Stimulated activated CD8-positive, alpha-beta memory T cell treated with anti-CD3 and anti-CD28 coated beads, Interleukin-2, amount 100 ng/mL, for 1 hour (primary cell): ENCODE measurements at regions not wholly inside any gene's neighbourhood (a gene's known extent, or its start where the extent isn't known, plus 50 kb on each side); places are given as distances from the start of the nearest gene placed in this dataset.

ENCODE experiments used
- DNase-seq, 2 donors: peaks; one replicate each; pipeline ENCODE4 v3.0.0-alpha.2; 2020; ENCODE audit warnings: low read depth in 2 of 2

DNA sequence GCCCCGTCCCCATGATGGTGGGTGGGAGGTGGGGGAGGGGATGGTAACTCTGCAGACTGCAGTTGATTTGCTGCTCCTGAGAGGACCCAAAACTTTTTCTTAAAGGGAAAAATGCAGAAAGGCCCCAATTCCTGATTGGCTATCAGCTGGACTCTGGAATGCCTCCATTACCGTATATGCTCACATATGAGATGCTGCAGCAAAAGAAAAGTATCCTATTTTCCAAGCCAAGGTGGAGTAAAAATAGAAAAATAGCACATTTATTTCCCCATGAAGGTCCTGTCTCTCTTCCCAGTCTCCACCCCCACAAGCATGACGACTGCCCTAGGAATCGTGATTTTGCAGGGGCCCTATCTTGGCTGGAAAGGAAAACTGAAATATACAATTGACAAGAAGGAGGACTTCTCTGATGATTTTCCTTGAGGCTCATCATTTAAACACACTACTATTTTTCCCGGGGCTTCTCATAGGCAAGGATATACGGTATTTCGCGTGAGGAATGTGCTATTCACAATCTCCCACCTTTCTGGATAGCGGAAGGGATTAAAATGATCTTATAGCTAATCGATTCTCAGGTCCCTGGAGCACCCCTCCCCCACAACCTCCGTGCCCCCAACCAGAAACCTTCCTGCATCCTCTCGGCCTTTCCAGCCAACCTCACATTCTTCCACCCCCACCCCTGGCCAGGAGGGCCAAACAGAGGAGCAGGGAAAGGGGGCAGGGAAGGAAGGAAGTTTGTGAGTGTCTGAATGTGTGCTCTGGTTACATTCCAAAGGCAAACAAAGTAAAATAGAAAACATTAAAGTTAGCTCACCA lies 138.9 kb upstream of the CCND2 start:
- DNase-seq = no peak

DNA sequence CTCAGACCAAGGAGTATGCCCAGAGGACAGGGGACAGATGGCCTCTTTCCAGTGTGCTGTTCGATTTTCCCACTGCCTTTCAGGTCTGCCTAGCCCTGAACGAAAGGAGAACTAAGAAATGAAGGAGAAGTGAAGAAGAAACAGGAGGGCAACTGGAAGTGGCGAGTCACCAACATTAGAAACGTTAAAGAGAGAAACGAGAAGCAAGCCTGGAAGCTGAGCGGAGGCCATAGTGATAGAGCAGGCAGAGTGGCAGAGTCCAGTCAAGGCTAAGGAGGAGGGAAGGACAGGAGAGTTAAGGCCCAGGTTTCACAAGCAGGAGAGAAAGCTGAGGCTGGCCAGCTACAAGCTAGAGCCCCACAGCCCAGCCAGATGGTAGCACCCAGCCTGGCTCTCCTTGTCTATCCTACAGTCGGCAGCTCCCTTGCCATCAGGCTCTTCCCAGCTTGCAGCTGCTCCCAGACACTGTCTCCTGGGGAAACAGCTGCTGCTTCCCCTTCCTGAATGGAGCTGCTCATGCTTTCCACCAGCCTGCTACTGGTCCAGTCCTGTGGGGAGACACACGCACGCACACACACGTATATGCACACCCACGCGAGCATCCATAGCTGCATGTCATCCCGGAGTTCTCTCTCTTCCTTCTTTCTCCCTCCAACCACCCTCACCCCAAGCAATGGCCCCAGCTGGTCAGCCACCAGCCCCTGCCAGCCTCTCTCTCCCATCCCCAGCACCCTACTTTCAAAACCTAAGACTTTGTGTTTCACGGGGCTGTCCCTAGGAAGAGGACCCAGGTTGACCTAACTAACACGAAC lies 139.7 kb upstream of the CCND2 start:
- no peak for DNase-seq

DNA sequence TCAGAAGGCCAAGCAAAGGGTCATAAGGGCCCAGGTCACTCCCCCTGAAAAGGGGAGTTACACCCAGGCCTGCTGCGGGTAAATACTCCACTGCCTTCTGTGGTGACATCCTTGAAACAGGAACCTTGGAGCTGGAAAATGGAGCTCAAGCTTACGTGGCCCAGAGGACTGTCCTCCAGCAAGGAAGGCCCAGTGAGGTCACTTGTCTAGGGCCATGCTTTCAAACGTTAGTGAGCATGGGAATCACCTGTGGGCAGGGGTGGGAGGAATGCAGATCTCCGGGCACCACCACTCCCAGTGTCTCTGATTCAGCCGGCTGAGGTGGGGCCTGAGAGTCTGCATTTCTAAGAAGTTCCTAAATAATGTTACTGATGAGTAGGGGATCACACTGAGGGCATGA lies 140.5 kb upstream of the CCND2 start:
- no peak for DNase-seq

DNA sequence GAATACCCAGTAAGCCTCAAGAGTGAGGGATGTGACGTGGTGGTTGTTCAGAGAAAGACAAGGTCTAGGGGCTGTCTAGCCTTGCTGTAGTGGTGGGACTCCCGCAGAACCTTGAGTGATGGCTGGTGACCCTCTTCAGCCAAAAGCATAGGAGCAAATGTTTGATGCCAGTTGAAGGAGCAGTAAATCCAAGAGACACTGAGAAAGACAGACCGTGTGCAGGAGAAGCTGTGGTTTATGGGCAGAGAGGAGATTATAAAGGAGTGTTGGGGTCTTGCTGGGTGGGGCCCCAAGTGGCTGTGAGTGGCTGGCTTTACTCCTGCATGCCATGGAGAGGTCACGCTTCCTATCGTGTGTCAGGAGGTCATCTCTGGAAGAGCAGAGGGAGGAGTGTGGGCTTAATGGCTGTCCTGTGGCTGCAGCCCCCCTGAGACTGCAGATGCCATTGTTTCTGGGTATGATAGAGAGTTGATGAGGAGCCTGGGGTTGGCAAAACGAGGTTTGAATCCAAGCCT lies 152.0 kb upstream of the CCND2 start:
- DNase-seq = no peak

DNA sequence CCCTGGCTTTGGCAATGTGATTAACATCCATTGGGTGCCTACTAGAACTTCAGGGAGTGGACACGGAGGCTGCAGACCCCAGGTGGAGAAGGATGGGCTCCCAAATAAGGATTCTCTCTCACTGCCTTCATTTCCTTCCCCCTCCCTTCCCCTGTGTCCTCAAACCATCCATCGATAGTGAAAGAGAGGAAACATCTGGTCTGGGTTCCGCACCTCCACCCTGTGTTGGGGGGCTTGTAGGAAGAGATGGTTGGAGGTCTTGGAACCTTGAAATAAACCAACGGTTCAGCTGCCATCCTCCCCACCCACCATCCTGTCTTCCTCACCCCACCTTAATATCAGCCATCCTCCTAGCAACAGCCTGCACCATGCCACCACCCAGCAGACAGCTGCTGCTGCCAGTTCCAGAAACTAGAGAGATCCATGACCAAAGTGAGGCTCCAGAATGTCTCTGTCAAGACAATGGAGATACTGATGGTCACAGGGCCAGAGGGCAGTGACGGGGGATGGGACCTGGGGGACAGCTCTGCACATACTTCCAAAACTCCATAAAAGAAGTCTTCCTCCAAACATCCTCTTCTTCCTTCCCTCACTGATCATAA lies 153.1 kb upstream of the CCND2 start:
- no peak for DNase-seq

DNA sequence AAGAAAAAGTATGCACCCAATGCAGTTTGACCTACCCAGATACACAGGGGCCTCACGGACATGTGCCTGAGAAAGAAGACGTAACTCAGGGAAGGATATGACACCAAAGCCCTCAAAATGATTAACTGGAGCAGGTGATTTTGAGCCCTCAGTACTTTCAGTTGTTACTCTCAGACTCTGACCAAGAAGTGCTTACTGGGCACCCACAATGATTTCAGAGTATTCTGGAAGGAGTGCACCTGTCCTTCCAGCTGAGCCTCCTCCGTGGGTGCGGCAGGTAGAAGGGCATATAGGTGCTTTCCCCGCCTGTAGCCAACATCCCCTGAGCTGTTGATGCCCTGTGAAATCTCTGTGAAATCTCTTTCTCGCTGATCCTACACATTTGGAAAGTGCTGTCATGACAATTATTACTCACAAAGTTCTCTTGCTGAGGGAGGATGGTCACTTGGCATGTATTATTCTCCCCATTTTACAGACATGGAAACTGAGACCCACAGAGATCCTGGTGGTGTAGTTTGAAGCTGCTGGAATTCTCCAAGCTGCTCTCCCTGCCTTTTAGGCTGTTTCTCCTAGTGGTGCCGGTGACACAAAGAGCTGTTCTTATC lies 154.3 kb upstream of the CCND2 start:
- no peak for DNase-seq

DNA sequence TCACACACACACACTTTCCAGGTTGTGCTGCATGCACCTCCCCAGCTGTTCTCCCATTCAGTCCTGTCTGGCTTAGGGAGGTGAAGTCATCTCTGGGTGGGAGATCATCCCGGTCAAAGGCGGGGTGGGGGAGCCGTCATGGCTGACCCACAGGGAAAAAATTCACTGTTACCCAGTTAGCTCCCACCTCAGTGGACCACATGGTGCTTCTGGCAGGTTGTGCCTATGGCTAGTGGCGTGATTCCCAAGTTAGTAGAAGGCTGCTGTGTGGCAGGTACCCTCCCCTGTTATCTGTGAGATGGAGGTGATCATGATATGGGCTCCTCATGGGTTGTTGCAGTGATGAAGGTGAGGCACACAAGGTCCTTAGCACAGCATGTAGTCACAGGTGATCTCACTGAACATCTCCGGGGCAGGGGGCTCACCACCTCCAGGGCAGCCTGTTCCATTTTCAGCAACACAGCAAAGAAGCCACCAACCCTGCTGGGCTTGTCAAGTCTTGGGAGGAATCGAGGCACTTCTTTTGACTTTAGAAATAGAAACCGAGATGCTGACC lies 154.9 kb upstream of the CCND2 start:
- DNase-seq = no peak

DNA sequence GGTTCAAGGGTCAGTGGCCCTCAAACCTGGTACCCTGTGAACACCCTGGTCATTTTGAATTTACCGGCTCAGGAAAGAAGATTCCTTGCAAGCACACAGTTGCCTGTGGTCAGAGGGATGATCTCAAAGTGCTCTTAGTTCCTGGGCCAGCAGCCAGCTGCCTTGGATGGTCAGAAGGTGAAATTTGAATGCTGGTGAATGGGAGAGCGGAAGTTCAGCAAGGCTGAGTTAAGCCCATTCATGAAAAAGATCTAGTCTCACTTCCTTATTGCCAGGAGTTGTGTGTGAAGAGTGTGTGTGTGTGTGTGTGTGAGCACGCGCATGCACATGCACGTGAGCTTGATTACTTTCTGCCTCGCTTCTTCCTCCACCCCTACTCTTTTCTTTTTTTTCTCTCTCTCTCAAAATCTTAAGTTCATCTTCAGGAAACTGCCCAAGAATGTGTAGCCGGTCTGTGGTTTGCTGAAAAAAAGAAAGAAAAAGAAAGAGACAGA lies 155.5 kb upstream of the CCND2 start:
- DNase-seq = no peak

DNA sequence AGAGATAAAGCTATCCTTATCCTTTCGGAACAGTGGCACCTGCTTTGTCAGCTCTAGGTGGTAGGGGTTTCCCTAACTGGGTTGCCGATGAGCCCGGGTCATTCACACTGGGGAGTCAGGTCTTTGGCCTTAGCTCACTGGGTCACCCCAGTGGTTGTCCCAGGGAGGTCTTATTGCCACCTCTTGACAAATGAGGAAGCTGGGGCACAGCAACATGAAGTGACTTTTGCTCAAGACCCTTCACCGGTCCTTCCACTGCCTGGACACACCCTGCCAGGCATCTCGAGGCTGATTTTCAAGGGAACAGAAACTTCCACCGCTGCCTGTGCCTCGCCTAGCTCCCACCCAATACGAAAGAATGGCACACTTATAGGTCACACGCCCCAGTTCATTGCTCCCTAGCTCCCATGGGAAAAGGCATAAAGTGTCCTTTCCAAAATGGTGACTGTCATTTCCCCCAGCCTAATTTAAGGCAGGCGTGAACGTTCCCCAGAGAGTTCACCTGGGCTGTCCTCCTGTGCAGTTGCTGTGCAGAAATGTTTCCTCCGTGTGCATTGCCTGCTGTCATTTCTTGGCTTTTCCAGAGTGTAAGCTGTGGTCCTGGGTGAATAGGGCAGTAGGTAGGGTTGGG lies 156.1 kb upstream of the CCND2 start:
- no peak for DNase-seq

DNA sequence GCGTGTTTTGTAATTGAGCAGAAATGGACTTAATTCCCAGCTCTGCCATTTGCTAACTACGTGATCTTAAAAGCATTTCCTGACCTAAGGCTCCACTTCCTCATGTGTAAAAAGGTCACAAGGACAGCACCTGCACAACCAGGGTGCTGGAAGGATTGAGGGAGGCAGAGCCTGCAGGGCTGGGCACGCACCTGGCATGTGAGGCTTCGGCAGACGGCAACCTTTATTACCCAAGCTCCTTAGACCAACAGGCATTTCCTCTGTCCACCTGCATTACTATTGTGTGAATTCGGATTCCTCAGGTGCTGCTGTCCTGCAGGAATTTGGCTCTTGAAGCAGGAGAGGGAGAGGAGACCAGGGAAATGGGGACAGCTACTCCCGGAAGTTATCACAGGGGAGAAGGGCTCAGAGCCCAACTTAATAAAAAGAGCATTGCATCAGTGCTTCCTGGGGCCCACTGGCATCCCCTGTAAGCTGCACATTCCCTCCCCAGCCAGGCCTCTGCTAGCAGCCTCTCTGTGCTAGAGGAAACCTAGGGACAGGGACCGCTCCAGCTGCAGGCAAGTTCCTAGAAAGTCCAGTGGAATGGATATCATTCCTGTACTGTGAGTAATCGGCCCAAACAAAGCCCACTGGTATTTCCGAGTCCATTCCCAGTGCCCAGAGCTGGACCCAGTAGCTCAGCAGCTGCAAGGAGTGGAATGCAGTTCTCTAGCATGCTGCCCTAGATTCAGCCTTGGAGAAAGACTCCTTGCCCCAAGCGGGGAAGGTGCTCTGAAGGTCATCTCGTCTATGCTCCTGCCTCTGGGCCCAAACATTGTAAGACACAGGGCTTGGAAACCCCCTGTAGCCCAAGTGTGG lies 157.1 kb upstream of the CCND2 start:
- DNase-seq = no peak

DNA sequence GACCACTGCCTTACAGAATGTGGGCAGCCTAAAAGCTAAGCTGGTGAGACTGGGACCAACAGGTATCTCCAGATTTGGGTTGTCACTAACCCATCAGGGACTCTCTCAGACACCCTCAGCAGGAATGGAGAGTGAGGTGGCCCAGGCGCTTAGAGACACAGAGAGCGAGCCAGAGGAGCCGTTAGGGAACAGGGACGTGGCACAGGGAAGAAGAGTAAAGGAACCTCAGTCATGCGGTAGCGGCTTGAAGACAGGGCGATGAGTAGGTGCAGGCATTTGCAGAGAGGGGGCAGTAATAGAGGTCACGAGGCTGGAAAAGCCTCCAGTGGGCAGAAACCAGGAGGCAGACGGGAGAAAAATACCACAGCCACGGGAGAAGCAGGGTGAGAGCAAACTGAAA lies 158.0 kb upstream of the CCND2 start:
- DNase-seq = no peak

DNA sequence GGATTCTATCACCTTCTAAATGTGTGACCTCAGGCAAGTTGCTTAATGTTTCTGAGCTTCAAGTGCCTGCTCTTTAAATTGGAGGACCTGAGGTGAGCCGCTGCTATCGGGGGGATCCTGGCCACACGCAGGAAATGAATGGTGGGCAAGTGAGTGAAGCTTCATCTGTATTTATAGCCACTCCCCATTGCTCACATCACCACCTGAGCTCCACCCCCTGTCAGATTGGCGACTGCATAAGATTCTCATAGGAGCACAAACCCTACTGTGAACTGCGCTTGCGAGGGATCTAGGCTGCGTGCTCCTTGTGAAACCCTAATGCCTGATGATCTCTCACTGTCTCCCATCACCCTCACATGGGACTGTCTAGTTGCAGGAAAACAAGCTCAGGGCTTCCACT lies 158.6 kb upstream of the CCND2 start:
- DNase-seq = no peak

DNA sequence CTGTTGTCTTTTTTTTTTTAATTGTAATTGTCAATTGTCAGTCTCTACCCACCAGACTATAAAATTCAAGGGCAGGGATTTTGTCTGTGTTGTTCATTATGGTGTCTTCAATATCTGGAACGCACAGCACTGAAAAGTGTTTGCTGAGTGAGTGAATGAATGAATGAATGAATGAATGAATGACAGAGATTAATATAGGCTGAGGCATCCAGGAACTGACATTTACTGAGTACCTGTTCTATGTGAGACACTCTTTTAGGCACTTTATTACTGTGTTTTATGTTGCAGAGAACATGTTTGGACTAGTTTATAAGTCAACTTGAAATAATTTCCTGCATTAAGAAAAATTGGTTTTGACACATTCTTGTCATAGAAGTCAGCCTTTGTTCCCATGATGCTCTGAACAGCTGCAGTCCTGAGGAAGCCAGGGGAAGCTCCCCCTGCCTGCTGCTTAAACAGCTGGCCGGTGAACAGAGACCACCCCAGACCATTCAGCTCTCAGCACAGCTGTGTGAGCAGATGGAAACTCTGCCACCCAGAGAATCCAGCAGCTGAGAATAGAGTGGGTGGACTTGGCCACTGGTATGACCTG lies 160.7 kb upstream of the CCND2 start:
- DNase-seq = no peak

DNA sequence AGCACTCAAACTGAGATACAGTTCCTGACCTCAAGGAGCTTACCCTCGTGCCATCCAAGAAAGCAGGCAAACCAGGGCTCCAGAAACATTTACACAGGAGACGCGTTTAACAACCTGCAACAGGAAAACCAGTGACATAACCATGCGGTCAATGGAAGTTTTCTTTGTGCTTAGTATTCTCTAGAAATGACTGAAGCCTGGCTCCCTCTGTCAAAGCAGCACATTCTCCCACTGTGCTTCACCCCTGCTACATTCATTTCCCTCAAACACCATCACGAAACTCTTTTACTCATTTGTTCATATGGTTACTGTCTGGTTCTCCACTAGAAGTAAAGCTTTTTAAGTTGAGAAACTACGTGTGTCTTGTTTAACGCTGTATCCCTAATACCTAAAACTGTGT lies 161.3 kb upstream of the CCND2 start:
- DNase-seq = no peak

DNA sequence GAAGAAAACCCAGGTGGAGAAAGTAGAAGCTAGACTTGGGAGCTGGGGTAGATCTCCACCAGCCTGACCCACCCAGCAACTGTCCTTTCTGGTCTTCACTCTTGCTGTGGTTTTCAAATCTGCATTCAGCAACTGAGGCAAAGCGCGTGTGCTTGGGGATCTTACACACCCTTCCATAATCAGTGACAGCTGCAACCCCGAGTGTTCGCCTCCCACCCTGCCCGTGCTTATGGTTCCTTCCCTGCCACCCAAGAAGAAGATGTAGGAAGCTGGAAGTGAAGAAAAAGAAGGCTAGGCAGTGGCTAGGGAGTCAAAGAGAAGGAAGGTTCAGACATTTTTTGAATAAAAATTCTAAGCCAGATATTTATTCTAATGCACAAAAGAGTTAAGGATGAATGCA lies 162.6 kb upstream of the CCND2 start:
- DNase-seq = no peak

DNA sequence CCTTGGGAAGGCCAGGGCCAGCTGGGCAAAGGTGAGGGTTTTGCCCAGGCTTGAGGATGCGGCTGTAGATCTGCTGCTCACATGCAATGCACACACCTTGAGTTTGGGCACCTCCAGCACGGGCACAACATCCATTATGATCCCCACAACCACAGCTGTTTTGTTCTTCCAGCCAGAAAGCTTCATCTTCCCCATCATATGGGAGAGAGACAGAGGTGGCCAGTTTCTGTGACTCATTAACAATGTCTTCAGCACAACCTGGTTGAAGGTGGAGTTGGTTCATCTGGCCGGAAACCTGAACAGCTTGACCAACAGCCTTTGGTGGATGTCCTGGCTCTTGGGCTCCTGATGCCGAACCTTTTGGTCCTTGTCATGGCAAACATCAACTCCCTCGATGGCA lies 163.7 kb upstream of the CCND2 start:
- no peak for DNase-seq

DNA sequence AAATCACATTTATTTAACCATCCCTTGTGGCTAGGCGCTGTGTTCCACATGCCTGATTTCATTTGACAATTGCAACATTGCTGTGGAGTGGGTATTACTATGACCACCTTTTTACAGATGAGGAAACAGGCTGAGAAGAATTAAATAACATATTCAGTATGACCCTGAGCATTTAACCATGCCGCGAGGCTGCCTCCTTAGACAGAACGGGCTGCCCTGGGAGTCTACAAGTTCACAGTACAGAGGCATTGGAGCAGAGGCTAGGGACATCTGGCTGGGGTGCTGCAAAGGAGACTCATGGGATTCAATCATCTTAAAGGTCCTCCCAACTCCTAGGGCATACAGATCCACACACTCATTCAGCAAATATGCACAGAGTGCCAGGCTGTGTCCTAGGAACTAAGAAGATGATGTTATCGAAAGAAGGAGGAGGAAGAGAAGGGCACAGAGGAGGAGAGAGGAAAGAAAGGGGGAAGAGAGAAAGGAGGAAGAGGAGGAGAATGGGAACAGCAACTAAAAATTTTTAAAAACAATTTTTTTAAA lies 164.7 kb upstream of the CCND2 start:
- no peak for DNase-seq

DNA sequence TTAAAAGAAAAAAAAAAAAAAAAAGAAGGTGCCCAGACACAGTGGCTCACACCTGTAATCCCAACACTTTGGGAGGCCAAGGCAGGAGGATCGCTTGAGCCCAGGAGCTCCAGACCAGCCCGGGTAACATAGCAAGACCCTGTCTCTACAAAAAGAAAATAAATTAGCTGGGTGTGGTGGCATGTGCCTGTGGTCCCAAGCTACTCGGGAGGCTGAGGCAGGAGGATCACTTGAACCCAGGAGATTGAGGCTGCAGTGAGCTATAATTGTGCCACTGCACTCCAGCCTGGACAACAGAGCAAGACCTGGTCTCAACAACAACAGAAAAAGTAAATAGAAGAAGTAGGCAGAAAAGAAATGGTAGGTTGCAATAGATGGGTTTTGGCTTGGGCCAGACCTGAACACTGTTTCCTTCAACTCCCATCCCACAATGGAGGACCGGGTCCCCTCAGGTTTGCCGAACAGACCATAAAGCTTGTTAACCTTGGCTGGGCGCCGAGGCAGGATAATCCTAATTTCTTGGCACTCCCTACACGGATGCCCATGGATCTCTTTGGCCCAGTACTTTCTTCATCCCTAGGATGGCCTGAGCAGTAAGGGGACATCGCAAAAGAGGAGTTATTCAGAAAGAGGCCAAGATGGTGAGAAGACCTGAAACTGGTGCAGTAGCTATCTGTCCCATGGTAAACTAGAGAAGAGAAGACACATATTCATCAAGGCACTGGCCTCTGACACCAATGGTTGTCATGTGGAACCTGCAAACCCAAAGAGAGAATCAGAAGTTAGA lies 165.5 kb upstream of the CCND2 start:
- no peak for DNase-seq

DNA sequence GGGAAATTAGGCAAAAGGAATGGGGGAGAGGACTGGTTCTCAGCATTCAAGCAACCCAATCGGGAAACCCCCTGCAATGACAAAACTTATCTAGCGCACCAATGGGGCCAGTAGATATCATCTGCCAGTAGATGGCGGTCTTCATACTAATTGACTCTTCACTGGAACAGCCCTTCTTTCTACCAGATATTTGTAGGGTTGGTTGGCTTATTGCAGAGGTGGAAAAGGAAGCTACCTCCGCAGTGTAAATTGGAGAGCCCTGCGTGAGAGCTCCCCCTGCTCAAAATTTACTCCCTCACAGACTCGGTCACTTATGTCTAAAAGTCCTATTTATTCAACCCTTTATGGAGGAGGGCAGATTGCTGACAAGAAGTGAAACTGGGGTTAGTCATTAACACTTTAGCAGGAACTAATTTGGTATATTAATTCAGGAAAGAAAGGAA lies 166.1 kb upstream of the CCND2 start:
- DNase-seq = peak; percentile 33 to 44
